ENCODE measurements at regions not wholly inside any gene's neighbourhood (a gene's known extent, or its start where the extent isn't known, plus 50 kb on each side); places are given as distances from the start of the nearest gene placed in this dataset.

- BruUV-seq (replicated peaks) = no TSS peak
- no peak for TF ChIP-seq DNMT1 (CRISPR knock-in tag; IDR thresholded peaks at IDR 0.05)
- no peak for TF ChIP-seq ZBTB26 (CRISPR knock-in tag; IDR thresholded peaks at IDR 0.05; ENCODE audit: borderline replicate concordance)
- TF ChIP-seq EEA1 (CRISPR knock-in tag; IDR thresholded peaks at IDR 0.05; ENCODE audit: borderline replicate concordance) = no peak
- TF ChIP-seq HMG20A (CRISPR knock-in tag; IDR thresholded peaks at IDR 0.05; ENCODE audit: borderline replicate concordance) = no peak
- no peak for TF ChIP-seq TFE3 (CRISPR knock-in tag; IDR thresholded peaks at IDR 0.05)
- TF ChIP-seq ATM (IDR thresholded peaks at IDR 0.05; ENCODE audit: borderline replicate concordance) = no peak
- TF ChIP-seq ZNF468 (CRISPR knock-in tag; IDR thresholded peaks at IDR 0.05) = no peak
- no peak for TF ChIP-seq MEF2D (CRISPR knock-in tag; IDR thresholded peaks at IDR 0.05)
- no peak for TF ChIP-seq ZNF484 (CRISPR knock-in tag; IDR thresholded peaks at IDR 0.05; ENCODE audit: borderline replicate concordance, low read depth)
- TF ChIP-seq RXRB (CRISPR knock-in tag; IDR thresholded peaks at IDR 0.05; ENCODE audit: borderline replicate concordance) = no peak
- no peak for TF ChIP-seq ZC3H4 (CRISPR knock-in tag; IDR thresholded peaks at IDR 0.05; ENCODE audit: borderline replicate concordance)
- TF ChIP-seq HIC2 (CRISPR knock-in tag; IDR thresholded peaks at IDR 0.05; ENCODE audit: low read depth) = no peak
- TF ChIP-seq ZNF331 (CRISPR knock-in tag; IDR thresholded peaks at IDR 0.05) = no peak
- no peak for TF ChIP-seq CHD4 (IDR thresholded peaks at IDR 0.05; ENCODE audit: borderline replicate concordance, low read length)
- no peak for TF ChIP-seq AKNA (CRISPR knock-in tag; IDR thresholded peaks at IDR 0.05; ENCODE audit: borderline replicate concordance)
These were observed 891.4 kb downstream of the CCDC85A start for GRCh38 chr2:57075226-57075625.

More at GRCh38 chr2:57075226-57075625, 891.4 kb downstream of the CCDC85A start:
- Histone ChIP-seq H3K4me3 (replicated peaks in 1 of 3; ENCODE audit: insufficient read depth in 1 of 3, low read depth in 2 of 3, low read length in 3 of 3) (no peak overlapping the region), H3K36me3 (replicated peaks in 1 of 2; ENCODE audit: control insufficient read depth in 1 of 2, insufficient read depth in 2 of 2, low read length in 2 of 2) (no peaks in the 10 kb centered on the region), H3K27me3 (ENCODE audit: control insufficient read depth in 1 of 2, insufficient read depth in 2 of 2, low read length in 2 of 2) (no peaks in the 10 kb centered on the region), H4K20me1 (ENCODE audit: insufficient read depth, low read length) (no peaks in the 10 kb centered on the region), H3K27ac (ENCODE audit: extremely low read length, insufficient read depth, low read length) (no peak overlapping the region), H3K4me1 (ENCODE audit: insufficient read depth, low read length) (no peaks in the 10 kb centered on the region), H3K9ac (ENCODE audit: insufficient read depth, low read depth, low read length) (no peak overlapping the region), H3K79me2 (ENCODE audit: insufficient read depth, low read length) (no peaks in the 10 kb centered on the region), H3K4me2 (ENCODE audit: low read depth, low read length) (no peak overlapping the region), H2AFZ (ENCODE audit: low read length) (no peak overlapping the region), H3K9me3 (ENCODE audit: low read length) (peaks cover 68% of the 10 kb centered on the region)
- no peak for ATAC-seq
- FAIRE-seq = no peak
- ChIA-PET POLR2A (no interaction called here), CTCF (ENCODE audit: low intra/inter-chr PET ratio, low total read pairs) (no interaction called here)
- intact Hi-C loops (cut with micrococcal nuclease; ENCODE audit: unreplicated experiment) = no loop called here
- in situ Hi-C loops (cut with HindIII; ENCODE audit: extremely low pct_ligation_motif_present, low pct_unique_long_range_greater_than_20kb) = no loop called here
- no peak for DNase-seq (ENCODE audit: low spot score)
